ENCODE measurements at regions not wholly inside any gene's neighbourhood (a gene's known extent, or its start where the extent isn't known, plus 50 kb on each side); places are given as distances from the start of the nearest gene placed in this dataset.

- TF ChIP-seq CTCF (IDR thresholded peaks at IDR 0.05) = no peak
- H3K4me1 ChIP-seq (ENCODE audit: control insufficient read depth in 1 of 2, insufficient read depth in 2 of 2, low read length in 2 of 2) = peaks cover 0 to 5% of the 10 kb centered on the region in 2 donors
- H3K9me3 ChIP-seq (replicated peaks in 1 of 2; ENCODE audit: control insufficient read depth in 1 of 2, insufficient read depth in 1 of 2, low read length in 2 of 2) = peaks cover 0 to 6% of the 10 kb centered on the region in 2 donors
- H3K9ac ChIP-seq (ENCODE audit: insufficient read depth, low read length, poor library complexity, severe bottlenecking) = no peak overlapping the region
- 96% methylated on average over 11 of the region's 13 CpGs for WGBS (ENCODE audit: insufficient coverage)
- no peak overlapping the region for H3K27ac ChIP-seq (ENCODE audit: low read depth in 1 of 2, low read length in 2 of 2)
- H3K27ac Mint-ChIP-seq = no peak overlapping the region
- DNase-seq = no peak
- no peak overlapping the region for H3K4me3 Mint-ChIP-seq
- H3K36me3 Mint-ChIP-seq = no peaks in the 10 kb centered on the region
- no peak overlapping the region for H3K4me3 ChIP-seq (replicated peaks in 1 of 3; ENCODE audit: low read depth in 2 of 3, low read length in 3 of 3)
- H3K4me1 Mint-ChIP-seq = peaks cover 7% of the 10 kb centered on the region
- no peak overlapping the region for H3K4me2 ChIP-seq (replicated peaks; ENCODE audit: extremely low read depth, low read length, poor library complexity, severe bottlenecking)
- peaks cover 0 to 3% of the 10 kb centered on the region in 2 donors for H3K27me3 ChIP-seq (ENCODE audit: control insufficient read depth in 2 of 2, insufficient read depth in 2 of 2, low read length in 2 of 2)
- H3K27me3 Mint-ChIP-seq (ENCODE audit: low read depth in 3 of 3) = peaks cover 5 to 13% (median 12%) of the 10 kb centered on the region in 3 donors
- no peaks in the 10 kb centered on the region for H3K79me2 ChIP-seq (ENCODE audit: insufficient read depth, low read length)
- peaks cover under 1 to 14% (median 5%) of the 10 kb centered on the region in 7 donors for H3K9me3 Mint-ChIP-seq
- no peaks in the 10 kb centered on the region for H4K20me1 ChIP-seq (ENCODE audit: insufficient read depth, low read length)
- H2AFZ ChIP-seq (ENCODE audit: insufficient read depth, low read depth, low read length, poor library complexity, severe bottlenecking) = no peak overlapping the region
- intact Hi-C loops (cut with micrococcal nuclease) = no loop called here
- no peaks in the 10 kb centered on the region for H3K36me3 ChIP-seq (replicated peaks in 1 of 2; ENCODE audit: control insufficient read depth in 1 of 2, insufficient read depth in 2 of 2, low read length in 2 of 2)
Observed at GRCh38 chr14:101478796-101479410, 82.4 kb upstream of the DIO3 start.

- Histone ChIP-seq H2AFZ (ENCODE audit: insufficient read depth, low read depth, low read length, poor library complexity, severe bottlenecking) (no peak overlapping the region), H3K36me3 (replicated peaks in 1 of 2; ENCODE audit: control insufficient read depth in 1 of 2, insufficient read depth in 2 of 2, low read length in 2 of 2) (no peaks in the 10 kb centered on the region), H3K27me3 (ENCODE audit: control insufficient read depth in 2 of 2, insufficient read depth in 2 of 2, low read length in 2 of 2) (peaks cover 0 to 4% of the 10 kb centered on the region in 2 donors), H3K9ac (ENCODE audit: insufficient read depth, low read length, poor library complexity, severe bottlenecking) (no peak overlapping the region), H3K4me2 (replicated peaks; ENCODE audit: extremely low read depth, low read length, poor library complexity, severe bottlenecking) (no peak overlapping the region), H3K9me3 (replicated peaks in 1 of 2; ENCODE audit: control insufficient read depth in 1 of 2, insufficient read depth in 1 of 2, low read length in 2 of 2) (peaks cover 0 to 6% of the 10 kb centered on the region in 2 donors), H4K20me1 (ENCODE audit: insufficient read depth, low read length) (no peaks in the 10 kb centered on the region), H3K4me3 (replicated peaks in 1 of 3; ENCODE audit: low read depth in 2 of 3, low read length in 3 of 3) (no peak overlapping the region), H3K4me1 (ENCODE audit: control insufficient read depth in 1 of 2, insufficient read depth in 2 of 2, low read length in 2 of 2) (peaks cover 0 to 5% of the 10 kb centered on the region in 2 donors), H3K79me2 (ENCODE audit: insufficient read depth, low read length) (no peaks in the 10 kb centered on the region), H3K27ac (ENCODE audit: low read depth in 1 of 2, low read length in 2 of 2) (no peak overlapping the region)
- H3K4me1 Mint-ChIP-seq = peaks cover 7% of the 10 kb centered on the region
- no peaks in the 10 kb centered on the region for H3K36me3 Mint-ChIP-seq
- DNase-seq = no peak
- intact Hi-C loops (cut with micrococcal nuclease) = no loop called here
- TF ChIP-seq CTCF (IDR thresholded peaks at IDR 0.05) = no peak
- 88% methylated on average over 8 of the region's 12 CpGs for WGBS (ENCODE audit: insufficient coverage)
- H3K27ac Mint-ChIP-seq = no peak overlapping the region
- peaks cover 3 to 17% (median 7%) of the 10 kb centered on the region in 7 donors for H3K9me3 Mint-ChIP-seq
- peaks cover 3 to 14% (median 13%) of the 10 kb centered on the region in 3 donors for H3K27me3 Mint-ChIP-seq (ENCODE audit: low read depth in 3 of 3)
- no peak overlapping the region for H3K4me3 Mint-ChIP-seq
Observed at GRCh38 chr14:101480022-101480746, 81.1 kb upstream of the DIO3 start.

All from CD14-positive monocyte (primary cell).